H1 (cell line): ENCODE measurements at regions not wholly inside any gene's neighbourhood (a gene's known extent, or its start where the extent isn't known, plus 50 kb on each side); places are given as distances from the start of the nearest gene placed in this dataset.

Source experiments
- CTCF ChIA-PET: fragments of 300-600 bp; sonication (Branson Sonifier 250); formaldehyde crosslinking; loops from one replicate; lab custom pipeline; 2021; ENCODE audit not compliant: partially characterized antibody; lab: Charles Lee
- POLR2A ChIA-PET: fragments of 300-600 bp; sonication (Branson Sonifier 250); formaldehyde crosslinking; loops from one replicate; lab custom pipeline; 2021; ENCODE audit warnings: inconsistent platforms; ENCODE audit not compliant: partially characterized antibody; lab: Charles Lee
- DNase-seq, 2 experiments: peaks; one replicate each; pipeline versions ENCODE4 v3.0.0 to v3.0.0-alpha.2; 2010 to 2022; ENCODE audit warnings: low spot score in 2 of 2, low read depth in 1 of 2, mixed read lengths in 1 of 2
- FAIRE-seq: peaks from 2 replicates; lab custom pipeline; 2011; peaks lifted over from hg19 to GRCh38; lab: Jason Lieb, UNC
- H2AFZ ChIP-seq: 2 replicates; pipeline ENCODE4 v1.8.1; 2012; ENCODE audit warnings: low read length, inconsistent platforms
- H2AK5ac ChIP-seq: 2 replicates; pipeline ENCODE4 v1.6.1; 2013; ENCODE audit warnings: low read depth, low read length
- H2BK120ac ChIP-seq: replicated peaks from 2 replicates; pipeline ENCODE3; 2013; ENCODE audit warnings: low read depth, low read length, inconsistent platforms
- H2BK12ac ChIP-seq: 2 replicates; pipeline ENCODE4 v1.6.1; 2013; ENCODE audit warnings: low read depth, low read length
- H2BK15ac ChIP-seq: 2 replicates; pipeline ENCODE4 v1.6.1; 2013; ENCODE audit warnings: low read length
- H2BK20ac ChIP-seq: 2 replicates; pipeline ENCODE4 v1.6.1; 2013; ENCODE audit warnings: low read length
- H2BK5ac ChIP-seq: 2 replicates; pipeline ENCODE4 v1.6.1; 2013; ENCODE audit warnings: low read depth, low read length
- H3K14ac ChIP-seq: 2 replicates; pipeline ENCODE4 v1.6.1; 2013; ENCODE audit warnings: inconsistent platforms; ENCODE audit not compliant: insufficient read length
- H3K18ac ChIP-seq: 2 replicates; pipeline ENCODE4 v1.6.1; 2013; ENCODE audit warnings: low read length; ENCODE audit errors: extremely low read depth
- H3K23ac ChIP-seq: 2 replicates; pipeline ENCODE4 v1.6.1; 2013; ENCODE audit warnings: inconsistent platforms; ENCODE audit not compliant: insufficient read length
- H3K23me2 ChIP-seq: 2 replicates; pipeline ENCODE4 v1.6.1; 2013; ENCODE audit warnings: low read depth, low read length
- H3K27ac ChIP-seq: 2 replicates; pipeline ENCODE4 v1.6.1; 2011; ENCODE audit warnings: low read depth, low read length, inconsistent platforms
- H3K27me3 ChIP-seq, 4 experiments: replicated peaks in 1 of 4; 1 replicate in 1 of 4; 2 replicates in 3 of 4; pipeline versions ENCODE4 v1.6.1 to v1.8.1; 2011 to 2013; ENCODE audit warnings: low read length in 3 of 4, mild to moderate bottlenecking in 3 of 4, inconsistent platforms in 2 of 4, mixed read lengths in 2 of 4, moderate library complexity in 1 of 4; ENCODE audit not compliant: control insufficient read depth in 3 of 4, insufficient read depth in 3 of 4; ENCODE audit errors: extremely low read depth in 1 of 4
- H3K36me3 ChIP-seq, 4 experiments: 2 replicates each; pipeline versions ENCODE4 v1.6.1 to v1.8.1; 2011 to 2013; ENCODE audit warnings: mild to moderate bottlenecking in 4 of 4, low read length in 3 of 4, moderate library complexity in 2 of 4, control low read depth in 1 of 4, inconsistent platforms in 1 of 4; ENCODE audit not compliant: insufficient read depth in 4 of 4, control insufficient read depth in 2 of 4
- H3K4ac ChIP-seq: replicated peaks from 2 replicates; pipeline ENCODE3; 2013; ENCODE audit warnings: low read length, low read depth, mixed read lengths, inconsistent platforms; ENCODE audit not compliant: insufficient read length
- H3K4me1 ChIP-seq, 4 experiments: replicated peaks in 1 of 4; 1 replicate in 1 of 4; 2 replicates in 3 of 4; pipeline versions ENCODE4 v1.6.1 to v1.8.1; 2011 to 2013; ENCODE audit warnings: low read length in 3 of 4, inconsistent platforms in 2 of 4, mixed read lengths in 1 of 4; ENCODE audit not compliant: insufficient read depth in 4 of 4, control insufficient read depth in 3 of 4
- H3K4me2 ChIP-seq, 2 experiments: 2 replicates each; pipeline versions ENCODE4 v1.6.1 to v1.8.1; 2011 to 2013; ENCODE audit warnings: low read depth in 2 of 2, low read length in 2 of 2, control low read depth in 1 of 2, inconsistent platforms in 1 of 2, mild to moderate bottlenecking in 1 of 2; ENCODE audit not compliant: insufficient read depth in 1 of 2
- H3K4me3 ChIP-seq, 4 experiments: fragments of 200-600, 300-600 bp in 1 of 4; sonication (generic), shearing (Covaris generic), sonication (Bioruptor Twin) in 1 of 4; 2 replicates each; pipeline versions ENCODE4 v1.5.1 to v1.8.1; 2011 to 2016; ENCODE audit warnings: low read length in 4 of 4, low read depth in 3 of 4, control low read depth in 2 of 4, inconsistent platforms in 2 of 4, mild to moderate bottlenecking in 2 of 4, mixed read lengths in 1 of 4, moderate library complexity in 1 of 4; ENCODE audit not compliant: insufficient read depth in 2 of 4; ENCODE audit errors: extremely low read depth in 1 of 4
- H3K56ac ChIP-seq: replicated peaks from 2 replicates; pipeline ENCODE3; 2013; ENCODE audit warnings: low read depth, mild to moderate bottlenecking, mixed read lengths, low read length, inconsistent platforms; ENCODE audit not compliant: insufficient read length
- H3K79me1 ChIP-seq: 2 replicates; pipeline ENCODE4 v1.6.1; 2013; ENCODE audit warnings: low read depth, low read length, control low read depth
- H3K79me2 ChIP-seq, 2 experiments: 2 replicates each; pipeline versions ENCODE4 v1.6.1 to v1.8.1; 2012 to 2013; ENCODE audit warnings: low read length in 2 of 2, mild to moderate bottlenecking in 2 of 2, inconsistent platforms in 1 of 2; ENCODE audit not compliant: insufficient read depth in 2 of 2, control insufficient read depth in 1 of 2
- H3K9ac ChIP-seq, 4 experiments: replicated peaks in 1 of 4; 1 replicate in 1 of 4; 2 replicates in 3 of 4; pipeline versions ENCODE4 v1.6.1 to v1.8.1; 2011 to 2013; ENCODE audit warnings: low read depth in 3 of 4, low read length in 3 of 4, control low read depth in 2 of 4, mild to moderate bottlenecking in 2 of 4, moderate library complexity in 2 of 4, inconsistent platforms in 1 of 4; ENCODE audit errors: extremely low read depth in 1 of 4
- H3K9me3 ChIP-seq, 2 experiments: 2 replicates each; pipeline versions ENCODE4 v1.6.1 to v1.8.1; 2012 to 2013; ENCODE audit warnings: mild to moderate bottlenecking in 2 of 2, moderate library complexity in 2 of 2, control low read depth in 1 of 2, inconsistent platforms in 1 of 2, low read depth in 1 of 2, low read length in 1 of 2, mixed read lengths in 1 of 2; ENCODE audit not compliant: insufficient read depth in 2 of 2
- H4K20me1 ChIP-seq, 2 experiments: replicated peaks in 1 of 2; 2 replicates each; pipeline versions ENCODE3 to v1.8.1; 2011 to 2013; ENCODE audit warnings: inconsistent platforms in 2 of 2, low read length in 2 of 2, mild to moderate bottlenecking in 1 of 2; ENCODE audit not compliant: insufficient read depth in 2 of 2, control insufficient read depth in 1 of 2
- H4K5ac ChIP-seq: 2 replicates; pipeline ENCODE4 v1.6.1; 2013; ENCODE audit warnings: low read length, low read depth, mixed read lengths, inconsistent platforms; ENCODE audit not compliant: insufficient read length
- H4K8ac ChIP-seq: 2 replicates; pipeline ENCODE4 v1.8.0; 2013; ENCODE audit warnings: mild to moderate bottlenecking, moderate library complexity, low read length, inconsistent platforms; ENCODE audit not compliant: insufficient read depth; ENCODE audit errors: extremely low read depth
- H4K91ac ChIP-seq: replicated peaks from 2 replicates; pipeline ENCODE3; 2013; ENCODE audit warnings: low read length, mixed read lengths, inconsistent platforms; ENCODE audit not compliant: insufficient read length
- CHD1 ChIP-seq: IDR thresholded peaks from 2 replicates; pipeline ENCODE4 v1.6.1; 2012; ENCODE audit warnings: low read depth, low read length, improper control_type of control experiment
- E2F6 ChIP-seq: IDR thresholded peaks from 2 replicates; pipeline ENCODE4 v1.6.1; 2012; ENCODE audit warnings: inconsistent platforms
- POLR2A ChIP-seq, 2 experiments: IDR thresholded peaks; 1 replicate in 1 of 2; 2 replicates in 1 of 2; pipeline ENCODE4 v1.6.1; 2011; ENCODE audit warnings: low read depth in 2 of 2, low read length in 2 of 2, mild to moderate bottlenecking in 2 of 2; ENCODE audit errors: control extremely low read depth in 1 of 2
- RAD21 ChIP-seq, 2 experiments: IDR thresholded peaks in 1 of 2; conservative IDR thresholded peaks in 1 of 2; 2 replicates each; pipeline ENCODE4 v1.6.1; 2011; ENCODE audit warnings: low read depth in 2 of 2, low read length in 2 of 2, improper control_type of control experiment in 1 of 2, inconsistent platforms in 1 of 2, mild to moderate bottlenecking in 1 of 2, moderate library complexity in 1 of 2
- RNF2 ChIP-seq: fragments of 200-900, 300-1000 bp; sonication (generic); IDR thresholded peaks from 2 replicates; pipeline ENCODE4 v1.7.1; 2016; ENCODE audit warnings: borderline replicate concordance, low read depth, mild to moderate bottlenecking, antibody characterized with exemption, low read length; ENCODE audit not compliant: poor library complexity, severe bottlenecking; ENCODE audit errors: missing control alignments
- SIX5 ChIP-seq: IDR thresholded peaks from 2 replicates; pipeline ENCODE4 v1.6.1; 2011; ENCODE audit warnings: mild to moderate bottlenecking, low read depth, low read length
- SRF ChIP-seq: IDR thresholded peaks from 2 replicates; pipeline ENCODE4 v1.6.1; 2011; ENCODE audit warnings: mild to moderate bottlenecking, low read depth, low read length, moderate library complexity
- TAF7 ChIP-seq: optimal IDR thresholded peaks from 2 replicates; pipeline ENCODE3; 2011; ENCODE audit warnings: low read depth, mild to moderate bottlenecking, inconsistent platforms, low read length, moderate library complexity, borderline replicate concordance
- ZNF274 ChIP-seq: IDR thresholded peaks from 2 replicates; pipeline ENCODE4 v1.7.0; 2012; ENCODE audit warnings: low read length, borderline replicate concordance; ENCODE audit errors: extremely low read depth
- WGBS, 2 experiments: shearing (Covaris generic) in 1 of 2; methylation state at CpG; one replicate each; pipeline versions ENCODE4 v1.1.6 to v1.1.7; 2013 to 2015; ENCODE audit warnings: low lambda C conversion rate in 2 of 2, mixed read lengths in 2 of 2, inconsistent platforms in 1 of 2, low coverage in 1 of 2, missing lambda C conversion rate in 1 of 2; ENCODE audit not compliant: insufficient replicate concordance in 2 of 2, insufficient coverage in 1 of 2, insufficient read length in 1 of 2; ENCODE audit errors: extremely low coverage in 1 of 2, missing lambda C conversion rate in 1 of 2; 5-methylcytosine and 5-hydroxymethylcytosine counted together
- TF ChIP-seq, protein P1 (sequence below): IDR thresholded peaks from 2 replicates; pipeline ENCODE4 v1.6.1; 2011; ENCODE audit warnings: low read length, improper control_type of control experiment

GRCh38 chr2:129375632-129376425 lies 603.6 kb upstream of the RAB6C start:
- Histone ChIP-seq H2BK15ac (no peak overlapping the region), H3K36me3 (no peaks in the 10 kb centered on the region), H3K14ac (no peak overlapping the region), H2AFZ (no peak overlapping the region), H3K23me2 (no peaks in the 10 kb centered on the region), H3K23ac (no peak overlapping the region), H4K20me1 (peaks cover 0 to 3% of the 10 kb centered on the region in 2 experiments), H4K5ac (no peak overlapping the region), H3K4me2 (no peak overlapping the region), H2BK120ac (no peak overlapping the region), H3K18ac (no peak overlapping the region), H2BK20ac (no peak overlapping the region), H4K8ac (no peak overlapping the region; the same call in 1 of the 2 replicates), H4K91ac (no peak overlapping the region), H3K79me2 (no peaks in the 10 kb centered on the region), H3K27ac (no peak overlapping the region), H2AK5ac (no peak overlapping the region), H3K4ac (no peak overlapping the region), H2BK12ac (no peak overlapping the region), H3K9ac (no peak overlapping the region), H3K4me3 (no peak overlapping the region), H3K9me3 (no peaks in the 10 kb centered on the region), H3K4me1 (no peaks in the 10 kb centered on the region; a peak in 1 of 7 replicates), H3K79me1 (no peaks in the 10 kb centered on the region), H3K56ac (no peak overlapping the region), H3K27me3 (no peaks in the 10 kb centered on the region), H2BK5ac (no peak overlapping the region)
- POLR2A ChIA-PET = no interaction called here
- CTCF ChIA-PET = interaction anchor here (0.7 to 2.2 kb wide), 5 partner anchors 9 to 52 kb away, joined by 3 to 6 read pairs (median 4); no protein-coding TSS in a partner anchor
- WGBS, 2 experiments = 90% methylated on average over 13 of the region's 13 CpGs; no CpG with 5 or more reads in 1 of the 2 experiments
- FAIRE-seq (no peak), DNase-seq (no peak)
- TF ChIP-seq, protein P1, sequence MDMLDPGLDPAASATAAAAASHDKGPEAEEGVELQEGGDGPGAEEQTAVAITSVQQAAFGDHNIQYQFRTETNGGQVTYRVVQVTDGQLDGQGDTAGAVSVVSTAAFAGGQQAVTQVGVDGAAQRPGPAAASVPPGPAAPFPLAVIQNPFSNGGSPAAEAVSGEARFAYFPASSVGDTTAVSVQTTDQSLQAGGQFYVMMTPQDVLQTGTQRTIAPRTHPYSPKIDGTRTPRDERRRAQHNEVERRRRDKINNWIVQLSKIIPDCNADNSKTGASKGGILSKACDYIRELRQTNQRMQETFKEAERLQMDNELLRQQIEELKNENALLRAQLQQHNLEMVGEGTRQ = no peak
- TF ChIP-seq TAF7 (no peak), SRF (no peak), RAD21 (IDR thresholded peaks at IDR 0.05 in 1 of 2, conservative IDR thresholded peaks at IDR 0.05 in 1 of 2; ENCODE audit: low read depth in 2 of 2, low read length in 2 of 2) (no peak), POLR2A (IDR thresholded peaks at IDR 0.05; ENCODE audit: control extremely low read depth in 1 of 2, low read depth in 2 of 2, low read length in 2 of 2) (no peak), ZNF274 (no peak), CHD1 (no peak), E2F6 (no peak), SIX5 (no peak), RNF2 (no peak)
